HG03066 (cell line): ENCODE measurements at regions not wholly inside any gene's neighbourhood (a gene's known extent, or its start where the extent isn't known, plus 50 kb on each side); places are given as distances from the start of the nearest gene placed in this dataset.
A peak's percentile ranks its signal among the peaks of the same experiment; 100 is the strongest.
"Not testable (repeated sequence)": the region's sequence is repeated elsewhere in the genome, so short reads cannot be mapped to it uniquely, and the experiment has no call there.

Source experiments
- ATAC-seq: cut with Tn5 transposase; IDR thresholded peaks from one replicate; pipeline ENCODE4 v1.9.1; 2021; ENCODE audit warnings: low read depth; ENCODE audit not compliant: unreplicated experiment

DNA sequence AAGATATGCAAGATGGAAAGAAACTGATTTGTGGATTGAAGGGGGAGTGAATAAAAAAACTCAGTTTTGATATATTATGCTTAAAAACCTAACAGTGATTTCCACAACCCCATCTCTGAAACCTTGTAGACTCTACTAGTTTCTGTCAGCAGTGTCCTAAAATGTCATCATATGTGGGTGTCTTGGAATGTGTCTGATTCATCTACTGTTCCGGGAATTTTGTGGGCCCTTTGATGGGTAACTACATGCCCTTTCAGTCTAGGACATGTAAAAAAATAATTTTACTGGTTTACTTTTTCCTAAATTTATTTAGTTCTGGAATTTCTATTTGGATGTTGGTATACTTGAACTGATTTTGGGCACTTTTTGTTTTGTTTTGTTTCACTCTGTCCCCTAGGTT lies 118.9 kb upstream of the NMUR2 start:
- ATAC-seq: no peak

DNA sequence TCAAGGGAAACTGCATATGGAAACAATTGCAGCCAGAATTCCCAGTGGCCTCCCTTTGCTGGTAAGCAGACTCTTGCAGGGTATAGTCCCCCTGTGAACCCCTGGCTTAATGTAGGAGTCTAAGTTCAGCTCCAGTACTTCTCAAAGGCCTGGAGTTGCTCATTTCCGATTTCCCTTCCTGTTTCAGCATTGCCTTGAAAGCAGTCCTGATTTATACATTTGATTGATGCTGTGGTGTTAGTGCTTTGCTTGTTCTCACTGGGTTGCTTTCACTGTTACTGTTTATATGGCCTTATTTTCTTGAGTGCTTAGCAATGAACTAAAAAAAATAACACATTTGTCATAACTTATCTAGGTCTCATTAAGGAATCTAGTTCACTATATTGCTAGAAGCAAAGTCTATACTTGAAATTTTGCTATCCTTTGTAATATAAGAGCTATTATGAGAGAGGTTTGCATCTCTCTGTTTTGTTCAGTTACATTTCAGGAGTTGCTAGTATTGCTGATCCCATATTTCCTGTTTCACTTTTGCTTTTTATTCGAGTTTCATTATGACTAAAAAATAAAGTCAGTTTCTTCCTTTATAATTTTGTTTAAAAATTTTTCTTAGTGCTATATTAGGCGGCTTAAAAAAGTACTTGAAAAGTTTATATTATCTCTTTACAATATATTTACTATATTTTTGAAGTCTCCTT lies 122.4 kb upstream of the NMUR2 start:
- peak; percentile 81 for ATAC-seq

DNA sequence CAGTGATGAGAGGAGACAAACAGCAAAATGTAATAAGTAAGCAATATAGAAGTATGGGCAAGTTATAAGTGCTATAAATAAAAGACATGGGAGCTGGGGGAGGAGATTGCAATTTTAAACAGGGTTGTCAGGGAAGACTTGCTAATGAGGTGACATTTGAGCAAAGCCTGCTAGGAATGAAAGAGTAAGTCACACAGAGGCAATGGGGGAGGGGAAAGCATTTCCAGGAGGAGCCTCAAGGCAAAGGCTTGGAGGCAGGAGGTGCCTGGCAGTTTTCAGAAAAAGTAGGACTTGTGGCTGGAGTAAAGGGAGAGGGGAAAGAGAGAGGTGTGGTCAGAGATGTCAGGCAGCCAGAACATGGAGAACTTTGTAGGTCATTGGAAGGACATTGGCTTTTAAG lies 124.4 kb upstream of the NMUR2 start:
- no peak for ATAC-seq

DNA sequence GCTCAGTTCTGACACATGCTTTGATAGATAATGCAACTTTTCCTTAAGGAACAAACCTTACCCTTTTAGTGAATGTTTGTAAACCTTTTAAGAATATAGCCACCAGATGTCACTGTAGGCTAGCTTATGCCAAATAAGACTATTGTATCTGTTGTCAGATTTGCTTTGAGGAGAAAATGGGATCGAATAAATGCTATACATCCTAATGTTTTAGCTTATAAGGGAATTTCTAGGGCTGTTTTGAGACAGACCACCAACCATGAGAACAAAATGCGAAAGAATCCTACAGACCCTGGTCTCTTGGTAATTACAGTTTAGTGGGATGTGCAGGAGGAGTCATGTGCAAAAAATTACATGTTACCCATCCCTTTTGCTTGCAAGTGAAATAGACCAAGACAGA lies 127.6 kb upstream of the NMUR2 start:
- no peak for ATAC-seq

DNA sequence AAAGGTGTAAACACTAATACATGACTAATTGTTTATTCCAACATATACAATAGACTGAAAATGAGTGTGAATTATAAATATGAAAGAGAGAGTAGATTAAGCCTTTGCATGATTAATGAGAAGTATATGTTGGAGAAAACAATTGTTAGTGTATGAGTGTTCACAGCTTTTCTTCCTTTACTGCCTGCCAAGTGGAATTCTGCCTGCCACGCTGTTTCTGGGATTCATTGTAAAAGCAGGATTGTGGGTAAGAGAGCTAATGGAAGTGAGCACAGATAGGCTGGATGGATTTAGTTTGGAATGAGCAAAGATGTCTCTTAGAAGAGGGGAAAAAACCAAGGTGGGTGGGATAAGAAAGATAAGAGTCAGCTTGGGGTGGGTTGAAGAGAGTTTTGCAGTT lies 129.6 kb upstream of the NMUR2 start:
- no peak for ATAC-seq

DNA sequence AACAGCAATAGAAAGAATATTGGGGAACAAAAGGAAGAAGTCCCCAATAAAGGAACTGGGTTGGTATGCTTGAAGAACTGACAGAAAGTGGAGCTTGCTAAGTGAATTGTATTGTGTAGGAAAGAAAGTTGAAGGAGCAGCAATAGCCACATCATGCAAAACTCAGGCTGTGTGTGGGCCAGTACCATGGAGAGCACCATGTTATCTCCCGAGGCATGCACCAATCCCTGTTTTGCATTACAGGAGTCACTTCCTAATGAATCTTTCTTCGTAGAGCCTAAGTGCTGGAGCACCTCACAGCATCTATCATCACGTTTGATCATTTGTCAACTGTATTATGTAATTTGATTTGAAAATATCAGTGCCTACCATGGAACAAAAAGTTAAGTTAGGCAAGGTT lies 137.7 kb upstream of the NMUR2 start:
- no peak for ATAC-seq

DNA sequence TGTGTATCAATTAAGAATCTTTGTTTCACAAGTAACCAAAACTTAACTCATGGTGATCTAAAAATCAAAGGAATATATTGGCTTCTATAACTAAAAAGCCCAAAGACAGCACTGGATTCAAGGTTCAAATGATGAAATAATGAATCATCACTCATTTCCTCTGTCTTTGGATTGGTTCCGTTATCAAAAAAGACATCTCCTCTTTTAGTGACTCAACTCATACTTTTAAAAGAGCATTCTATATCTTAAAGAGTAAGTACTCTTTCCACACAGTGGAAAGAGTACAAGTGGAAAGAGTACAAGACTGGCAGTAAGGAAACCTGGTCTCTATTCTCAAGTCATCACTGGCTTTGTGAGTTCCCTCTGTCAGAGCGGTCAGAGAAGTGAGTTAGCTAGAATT lies 141.4 kb upstream of the NMUR2 start:
- ATAC-seq: no peak

DNA sequence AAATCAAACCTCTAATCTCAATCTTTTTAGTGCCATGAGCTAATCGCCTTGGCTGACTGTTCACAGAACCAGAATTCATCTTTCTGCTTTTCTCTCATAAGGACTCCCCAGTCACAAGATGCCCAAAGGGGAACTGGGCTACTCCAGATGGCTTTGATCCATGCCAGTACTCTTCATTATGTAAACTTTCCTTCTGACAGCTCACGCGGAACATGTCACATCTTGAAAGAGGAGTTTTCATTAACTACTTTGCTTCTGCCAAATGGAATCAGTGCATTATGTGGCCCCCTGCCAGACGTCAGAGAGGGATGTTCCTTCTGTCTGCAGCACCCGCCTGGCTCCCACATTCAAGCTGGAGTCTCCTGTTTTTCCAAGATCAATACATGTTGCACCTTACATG lies 142.1 kb upstream of the NMUR2 start:
- ATAC-seq: no peak

DNA sequence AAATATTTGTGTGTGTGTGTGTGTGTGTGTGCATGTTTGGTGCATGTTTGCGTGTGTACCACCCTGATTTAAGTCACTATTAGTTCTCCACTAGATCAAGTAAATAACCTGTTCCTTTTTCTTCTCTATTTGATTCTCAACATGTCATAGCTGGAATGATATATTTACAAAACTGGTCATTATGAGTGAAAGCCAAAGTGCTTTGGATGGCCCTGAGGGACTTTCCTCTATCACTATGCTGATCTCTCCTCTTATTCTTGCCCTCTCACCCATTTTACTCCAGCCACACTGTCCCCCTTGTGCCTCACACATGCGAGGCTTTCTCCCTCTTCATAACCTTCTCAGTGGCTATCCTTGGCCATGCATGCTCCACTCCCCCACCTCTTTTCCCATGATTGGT lies 144.6 kb upstream of the NMUR2 start:
- no peak for ATAC-seq

DNA sequence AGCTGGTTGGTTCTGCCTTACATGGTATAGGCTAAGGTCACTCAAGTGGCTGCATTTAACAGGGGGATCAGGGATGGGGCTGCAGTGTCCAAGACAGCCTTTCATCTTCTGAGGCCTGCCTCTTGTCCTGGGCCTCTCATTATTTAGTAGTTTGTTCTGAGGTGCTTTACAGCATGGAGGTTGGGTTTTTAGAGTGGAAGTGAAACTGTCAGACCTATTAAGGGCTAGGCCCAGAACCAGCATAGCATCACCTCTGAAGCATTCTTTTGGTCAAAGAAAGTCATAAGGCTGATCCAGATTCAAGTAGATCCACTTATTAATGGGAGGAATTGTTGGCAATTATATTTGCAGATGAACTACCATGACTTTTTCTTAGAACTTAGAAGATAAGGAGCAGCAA lies 146.0 kb upstream of the NMUR2 start:
- no peak for ATAC-seq

DNA sequence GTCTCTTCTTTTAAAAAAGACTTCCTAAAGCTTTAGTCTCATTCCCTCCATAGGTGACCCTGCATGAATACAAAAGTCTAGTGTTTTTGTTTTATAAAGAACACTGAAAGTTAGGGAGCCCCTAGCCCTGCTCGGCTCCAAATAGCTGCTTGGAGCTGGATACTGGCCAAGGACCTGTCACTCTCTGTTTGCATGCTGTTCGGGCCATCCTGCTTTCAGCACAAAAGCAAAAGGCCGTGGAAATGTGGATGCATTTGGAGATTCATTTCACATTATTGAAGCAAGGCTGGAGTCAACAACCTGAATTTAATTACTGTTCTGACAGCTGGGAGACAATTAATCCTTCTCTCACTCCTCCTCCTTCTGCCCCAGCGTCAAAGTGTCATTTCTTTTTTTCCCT lies 151.7 kb upstream of the NMUR2 start:
- ATAC-seq: no peak

DNA sequence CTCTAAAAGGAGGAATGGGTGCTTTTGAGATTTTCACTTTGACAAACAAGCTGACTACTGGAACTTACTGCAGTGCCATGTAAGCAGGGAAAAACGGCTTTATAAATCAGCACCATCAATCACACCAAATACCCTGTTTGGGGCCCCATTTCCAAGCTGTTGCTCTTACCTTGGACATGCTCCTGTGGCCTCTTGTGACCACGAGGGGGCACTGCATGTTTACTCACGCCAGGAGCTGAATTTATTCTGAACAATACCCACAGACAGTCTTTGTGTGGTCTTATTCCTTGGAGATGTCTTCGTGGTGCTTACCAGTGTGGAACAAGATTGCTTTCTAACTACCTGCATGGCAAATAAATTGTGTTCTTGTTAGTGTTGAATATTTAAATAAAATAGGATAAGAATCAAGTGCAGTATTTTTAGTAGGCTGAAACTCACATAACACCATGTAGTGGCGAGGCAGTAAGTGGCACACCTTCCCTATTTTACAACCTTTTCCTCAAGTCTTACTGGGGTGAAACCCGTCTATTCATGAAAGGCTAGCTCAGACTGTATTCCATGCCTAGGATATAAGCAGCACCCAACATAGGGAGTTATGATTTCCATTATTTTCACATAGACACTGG lies 155.5 kb upstream of the NMUR2 start:
- peak; percentile 85 for ATAC-seq

DNA sequence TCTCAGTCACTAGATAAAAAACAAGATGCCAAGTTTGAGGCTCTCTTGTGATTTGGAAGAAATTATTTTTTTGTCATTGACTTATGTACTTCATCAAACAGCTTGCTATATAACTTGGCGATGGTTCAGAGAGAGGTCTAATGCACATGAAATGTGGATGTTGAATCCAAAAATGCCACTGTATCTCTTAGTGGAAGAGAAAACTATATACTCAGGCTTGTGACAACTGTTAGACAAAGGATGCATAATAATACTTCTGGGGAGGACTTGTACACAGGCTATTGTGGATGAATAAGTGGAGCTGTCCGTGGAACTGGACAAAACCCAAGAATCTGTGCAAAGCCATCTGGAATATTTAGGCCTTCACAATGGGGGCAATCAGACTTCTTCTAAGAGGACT lies 162.9 kb upstream of the NMUR2 start:
- ATAC-seq: no peak

DNA sequence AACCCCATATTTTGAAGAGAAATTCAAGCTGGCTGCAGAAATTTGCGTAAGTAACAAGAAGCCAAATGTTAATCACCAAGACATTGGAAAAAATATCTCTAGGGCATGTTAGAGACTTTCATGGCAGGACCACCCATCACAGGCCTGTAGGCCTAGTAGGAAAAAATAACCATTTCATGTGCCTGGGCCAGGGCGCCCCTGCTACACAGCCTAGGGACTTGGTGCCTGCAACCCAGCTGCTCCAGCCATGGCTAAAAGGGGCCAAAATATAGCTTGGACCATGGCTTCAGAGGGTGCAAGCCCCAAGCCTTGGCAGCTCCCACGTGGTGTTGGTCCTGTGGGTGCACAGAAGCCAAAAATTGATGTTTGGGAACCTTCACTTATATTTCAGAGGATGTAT lies 167.7 kb upstream of the NMUR2 start:
- no peak for ATAC-seq

DNA sequence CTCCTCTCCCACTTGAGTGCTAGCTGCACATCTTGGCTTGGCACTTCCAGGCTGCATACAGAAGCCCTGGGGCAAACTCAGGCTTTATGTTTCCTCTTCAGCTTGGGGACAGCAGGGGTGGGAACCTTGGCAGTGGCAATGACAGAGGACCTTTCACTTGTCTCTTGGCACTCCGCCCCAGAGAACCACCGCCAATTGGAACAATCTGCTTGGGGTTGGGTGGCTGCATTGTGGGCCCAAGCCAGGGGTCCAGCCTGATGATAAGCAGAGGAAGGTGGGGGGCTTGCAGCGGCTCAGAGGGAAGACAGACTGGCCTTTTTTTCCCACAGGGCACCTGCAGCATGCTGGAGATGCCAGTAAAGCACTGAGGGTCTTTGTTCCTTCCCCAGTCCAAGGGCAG lies 179.0 kb upstream of the NMUR2 start:
- no peak for ATAC-seq

DNA sequence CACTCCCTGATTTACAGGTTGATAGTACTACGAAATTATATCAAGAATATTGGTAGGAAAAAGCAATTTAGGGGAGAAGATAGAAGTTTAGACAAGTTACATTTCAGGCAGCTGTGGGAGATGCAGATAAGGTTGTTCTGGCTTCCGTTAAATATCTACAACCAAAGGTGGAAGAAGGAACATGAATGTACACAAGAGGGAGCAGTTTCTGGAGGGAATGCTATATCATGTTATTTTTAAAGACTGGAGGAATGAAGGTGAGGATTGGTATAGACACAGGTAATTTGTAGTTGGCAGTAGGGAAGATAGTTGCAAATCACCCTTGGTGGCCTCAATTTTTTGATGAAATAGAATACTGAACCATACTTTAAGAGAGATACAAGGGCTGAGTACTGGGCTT lies 187.3 kb upstream of the NMUR2 start:
- no peak for ATAC-seq

DNA sequence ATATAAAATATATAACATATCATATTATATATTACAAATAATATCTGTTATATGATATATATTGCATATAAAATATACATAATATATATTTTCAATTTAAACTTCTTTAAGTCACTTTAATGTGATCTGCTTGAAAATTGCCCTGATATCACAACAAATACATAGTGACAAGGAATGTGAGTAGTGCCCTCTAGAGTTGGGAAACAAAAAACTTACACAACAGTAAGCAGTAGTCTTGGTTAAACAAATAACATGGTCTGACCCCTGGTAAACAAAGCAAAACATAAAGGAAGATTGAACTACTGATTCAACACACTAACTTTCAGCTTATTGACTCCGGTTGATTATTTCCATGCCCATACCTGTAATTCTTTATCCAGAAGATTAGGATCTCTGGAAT lies 188.3 kb upstream of the NMUR2 start:
- no peak for ATAC-seq

DNA sequence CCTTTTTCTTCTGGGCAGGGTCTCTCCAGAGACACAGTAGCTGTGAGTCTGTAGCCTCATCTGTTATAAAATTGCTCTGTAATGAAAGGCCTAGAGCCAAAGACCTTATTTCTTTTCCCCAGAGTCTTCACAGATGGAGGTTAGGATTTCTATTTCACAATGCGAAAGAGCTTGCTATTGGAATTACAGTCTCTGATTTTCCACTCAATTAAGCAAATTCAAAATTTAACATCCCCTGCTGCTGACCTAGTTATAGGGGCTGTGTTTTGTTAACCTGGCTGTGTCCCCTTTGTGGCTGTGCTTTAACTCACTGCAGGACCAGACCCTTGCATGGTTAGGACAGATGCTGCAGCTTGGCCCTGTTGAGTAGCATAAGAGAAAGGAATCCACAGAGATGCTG lies 190.3 kb upstream of the NMUR2 start:
- no peak for ATAC-seq

DNA sequence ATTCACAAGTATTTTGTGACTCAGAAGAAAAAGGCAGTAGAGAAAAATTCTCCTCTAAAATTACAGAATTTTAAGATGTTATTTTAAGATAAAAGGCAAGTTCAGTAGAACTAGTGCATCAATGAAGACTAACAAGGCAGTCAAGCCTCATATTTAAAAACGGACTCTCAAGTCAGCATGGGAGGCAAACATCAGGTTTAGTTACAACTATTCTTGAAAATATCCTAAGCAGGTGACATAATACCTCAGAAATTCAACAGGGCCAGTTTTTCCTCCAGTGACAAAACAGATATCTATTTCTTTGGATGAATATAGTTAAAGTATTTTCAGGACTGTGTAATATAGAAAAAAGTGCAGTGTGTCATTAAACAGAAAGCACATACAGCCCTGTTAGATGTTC lies 194.0 kb upstream of the NMUR2 start:
- ATAC-seq: no peak

DNA sequence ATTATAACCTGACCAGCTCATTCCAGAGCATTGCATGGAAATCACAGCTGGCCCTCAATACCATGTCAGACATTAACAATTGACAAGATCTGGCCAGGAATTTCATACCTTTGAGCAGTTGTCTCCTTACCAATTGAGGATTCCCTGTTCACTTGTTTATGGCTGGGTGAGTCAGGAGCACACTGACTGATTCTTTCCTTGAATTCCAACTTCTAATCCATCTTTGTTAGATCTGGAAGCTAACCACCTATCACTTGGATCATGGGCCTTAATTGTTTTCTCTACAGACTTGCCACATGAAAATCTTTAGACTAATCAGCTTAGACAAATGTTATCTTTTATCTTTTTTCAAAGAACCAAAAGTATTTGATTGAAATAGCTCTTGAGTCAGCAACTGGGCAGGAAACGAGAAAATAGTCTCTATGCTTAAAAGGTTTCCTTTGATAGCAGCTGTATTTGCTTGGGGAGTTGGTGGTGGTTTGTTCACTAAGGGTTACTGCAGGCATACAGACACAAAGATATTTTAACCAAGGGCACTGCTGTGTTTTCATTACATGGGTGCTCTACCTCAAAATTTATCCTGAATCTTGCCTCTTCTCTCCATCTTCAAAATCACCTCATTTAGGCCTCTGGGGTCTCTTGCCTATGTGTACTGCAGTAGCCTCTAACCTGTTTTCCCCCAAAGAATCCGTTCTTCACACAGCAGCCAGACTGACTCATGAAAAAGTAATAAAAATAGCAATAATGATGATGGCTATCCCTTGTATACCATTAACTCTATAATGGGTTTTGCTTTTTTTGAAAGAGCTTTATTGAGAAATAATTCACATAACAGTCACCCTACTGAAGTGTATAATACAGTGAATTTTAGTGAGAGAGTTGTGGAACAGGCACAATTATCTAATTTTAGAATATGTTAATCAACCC lies 197.0 kb upstream of the NMUR2 start:
- no peak for ATAC-seq

DNA sequence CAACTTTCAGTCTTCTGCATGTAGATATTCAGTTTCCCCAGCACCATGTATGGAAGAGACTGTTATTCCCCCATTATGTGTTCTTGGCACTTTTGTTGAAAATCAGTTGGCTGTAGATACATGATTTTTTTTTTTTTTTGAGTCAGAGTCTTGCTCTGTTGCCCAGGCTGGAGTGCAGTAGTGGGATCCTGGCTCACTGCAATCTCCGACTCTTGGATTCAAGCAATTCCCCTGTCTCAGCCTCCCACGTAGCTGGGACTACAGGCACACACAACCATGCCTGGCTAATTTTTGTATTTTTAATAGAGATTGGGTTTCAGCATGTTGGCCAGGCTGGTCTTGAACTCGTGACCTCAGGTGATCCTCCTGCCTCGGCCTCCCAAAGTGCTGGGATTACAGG lies 201.0 kb upstream of the NMUR2 start:
- not testable (repeated sequence) for ATAC-seq
